HT1080 (cell line): ENCODE measurements at regions not wholly inside any gene's neighbourhood (a gene's known extent, or its start where the extent isn't known, plus 50 kb on each side); places are given as distances from the start of the nearest gene placed in this dataset.

Experiments used
- DNase-seq: peaks from one replicate; pipeline ENCODE4 v3.0.0-alpha.2; 2015; ENCODE audit warnings: low read depth

GRCh38 chr14:27077710-27078109 is 479.9 kb upstream of the NOVA1 start:
- no peak for DNase-seq

- no peak for DNase-seq
Observed at GRCh38 chr14:27078191-27078590, 480.4 kb upstream of the NOVA1 start.

GRCh38 chr14:27079716-27080115 is 481.9 kb upstream of the NOVA1 start:
- no peak for DNase-seq

- DNase-seq = no peak
Observed at GRCh38 chr14:27085500-27085899, 487.7 kb upstream of the NOVA1 start.

GRCh38 chr14:27090716-27091115 is 492.9 kb upstream of the NOVA1 start:
- no peak for DNase-seq

- DNase-seq = no peak
Observed at GRCh38 chr14:27091973-27092372, 494.1 kb upstream of the NOVA1 start.

GRCh38 chr14:27096091-27096490 is 498.3 kb upstream of the NOVA1 start:
- no peak for DNase-seq

GRCh38 chr14:27098451-27098850 is 500.6 kb upstream of the NOVA1 start:
- no peak for DNase-seq

- no peak for DNase-seq
Observed at GRCh38 chr14:27114180-27114579, 516.3 kb upstream of the NOVA1 start.

- DNase-seq = no peak
Observed at GRCh38 chr14:27123162-27123561, 525.3 kb upstream of the NOVA1 start.

GRCh38 chr14:27127838-27128237 is 530.0 kb upstream of the NOVA1 start:
- DNase-seq = no peak

- DNase-seq = no peak
Observed at GRCh38 chr14:27134200-27134599, 536.4 kb upstream of the NOVA1 start.

GRCh38 chr14:27145170-27145569 is 547.3 kb upstream of the NOVA1 start:
- DNase-seq = no peak

- DNase-seq = no peak
Observed at GRCh38 chr14:27148143-27148542, 550.3 kb upstream of the NOVA1 start.

GRCh38 chr14:27164139-27164538 is 566.3 kb upstream of the NOVA1 start:
- no peak for DNase-seq

GRCh38 chr14:27175489-27175888 is 577.7 kb upstream of the NOVA1 start:
- no peak for DNase-seq

GRCh38 chr14:27181333-27181732 is 583.5 kb upstream of the NOVA1 start:
- DNase-seq = no peak

GRCh38 chr14:27184427-27184826 is 586.6 kb upstream of the NOVA1 start:
- peak; percentile 1 for DNase-seq

- DNase-seq = no peak
Observed at GRCh38 chr14:27186048-27186447, 588.2 kb upstream of the NOVA1 start.

GRCh38 chr14:27187136-27187535 is 589.3 kb upstream of the NOVA1 start:
- no peak for DNase-seq

GRCh38 chr14:27190296-27190695 is 592.5 kb upstream of the NOVA1 start:
- no peak for DNase-seq

- DNase-seq = no peak
Observed at GRCh38 chr14:27199272-27199671, 601.4 kb upstream of the NOVA1 start.

- DNase-seq = no peak
Observed at GRCh38 chr14:27205036-27205435, 607.2 kb upstream of the NOVA1 start.

GRCh38 chr14:27211741-27212140 is 613.9 kb upstream of the NOVA1 start:
- DNase-seq = no peak
